OCI-LY1 (cell line): ENCODE measurements at regions not wholly inside any gene's neighbourhood (a gene's known extent, or its start where the extent isn't known, plus 50 kb on each side); places are given as distances from the start of the nearest gene placed in this dataset.
"Not testable (repeated sequence)": the region's sequence is repeated elsewhere in the genome, so short reads cannot be mapped to it uniquely, and the experiment has no call there.

Source experiments
- CTCF ChIP-seq: fragments of 200-600 bp; sonication (generic), shearing (Covaris generic); IDR thresholded peaks from 2 replicates; pipeline ENCODE4 v1.5.1; 2017; ENCODE audit warnings: mild to moderate bottlenecking, antibody characterized with exemption, low read length, moderate library complexity, mixed read lengths
- EZH2 ChIP-seq: fragments of 200-600 bp; sonication (generic), shearing (Covaris generic); IDR thresholded peaks from 2 replicates; pipeline ENCODE4 v1.8.0; 2017; ENCODE audit warnings: borderline replicate concordance, mixed run types, mild to moderate bottlenecking, antibody characterized with exemption, low read length, moderate library complexity, mixed read lengths

- TF ChIP-seq CTCF, EZH2: not testable (repeated sequence)
These were observed 97.4 kb upstream of the NANOS1 start for GRCh38 chr10:118932154-118932553.
